ENCODE measurements at regions not wholly inside any gene's neighbourhood (a gene's known extent, or its start where the extent isn't known, plus 50 kb on each side); places are given as distances from the start of the nearest gene placed in this dataset.

DNA sequence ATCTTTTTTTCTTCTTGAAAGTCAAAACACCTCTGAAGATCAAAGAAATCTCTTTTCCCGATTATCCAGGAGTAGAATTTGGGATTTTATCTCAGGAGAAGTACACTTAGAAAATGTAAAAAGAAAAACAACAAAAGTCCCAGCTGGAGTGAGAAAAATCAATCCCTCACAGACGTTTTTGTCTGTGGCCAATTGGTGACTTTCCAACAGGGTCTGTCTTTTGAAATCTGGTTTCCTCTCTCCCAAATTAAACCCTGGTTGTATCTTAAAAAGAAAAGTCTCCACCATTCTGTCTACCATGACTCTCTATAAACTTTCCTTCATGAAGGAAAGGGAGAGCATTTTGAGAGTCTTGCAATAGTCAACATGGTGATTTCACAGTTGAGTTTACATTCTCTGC lies 88.1 kb downstream of the DACT1 start:
- TF ChIP-seq, protein P1, sequence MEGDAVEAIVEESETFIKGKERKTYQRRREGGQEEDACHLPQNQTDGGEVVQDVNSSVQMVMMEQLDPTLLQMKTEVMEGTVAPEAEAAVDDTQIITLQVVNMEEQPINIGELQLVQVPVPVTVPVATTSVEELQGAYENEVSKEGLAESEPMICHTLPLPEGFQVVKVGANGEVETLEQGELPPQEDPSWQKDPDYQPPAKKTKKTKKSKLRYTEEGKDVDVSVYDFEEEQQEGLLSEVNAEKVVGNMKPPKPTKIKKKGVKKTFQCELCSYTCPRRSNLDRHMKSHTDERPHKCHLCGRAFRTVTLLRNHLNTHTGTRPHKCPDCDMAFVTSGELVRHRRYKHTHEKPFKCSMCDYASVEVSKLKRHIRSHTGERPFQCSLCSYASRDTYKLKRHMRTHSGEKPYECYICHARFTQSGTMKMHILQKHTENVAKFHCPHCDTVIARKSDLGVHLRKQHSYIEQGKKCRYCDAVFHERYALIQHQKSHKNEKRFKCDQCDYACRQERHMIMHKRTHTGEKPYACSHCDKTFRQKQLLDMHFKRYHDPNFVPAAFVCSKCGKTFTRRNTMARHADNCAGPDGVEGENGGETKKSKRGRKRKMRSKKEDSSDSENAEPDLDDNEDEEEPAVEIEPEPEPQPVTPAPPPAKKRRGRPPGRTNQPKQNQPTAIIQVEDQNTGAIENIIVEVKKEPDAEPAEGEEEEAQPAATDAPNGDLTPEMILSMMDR (IDR thresholded peaks at IDR 0.05 in 8 of 11, conservative IDR thresholded peaks at IDR 0.05 in 3 of 11): no peak
- no peak for TF ChIP-seq POLR2AphosphoS5 (IDR thresholded peaks at IDR 0.05)
